Neural cell (in vitro differentiated cells): ENCODE measurements at regions not wholly inside any gene's neighbourhood (a gene's known extent, or its start where the extent isn't known, plus 50 kb on each side); places are given as distances from the start of the nearest gene placed in this dataset.

ENCODE experiments used
- EZH2 ChIP-seq: fragments of 200-600, 300-800 bp; shearing (Covaris generic), sonication (generic); IDR thresholded peaks from 2 replicates; pipeline ENCODE4 v1.6.1; 2014; ENCODE audit warnings: antibody characterized with exemption, low read length, borderline replicate concordance, mild to moderate bottlenecking; ENCODE audit not compliant: insufficient read depth, poor library complexity, severe bottlenecking
- RAD21 ChIP-seq: fragments of 450-650 bp; conservative IDR thresholded peaks from 2 replicates; pipeline ENCODE4 v1.6.1; 2014; ENCODE audit warnings: antibody characterized with exemption, mild to moderate bottlenecking, moderate library complexity
- SMC3 ChIP-seq: fragments of 450-650 bp; conservative IDR thresholded peaks from 2 replicates; pipeline ENCODE4 v1.6.1; 2014; ENCODE audit warnings: antibody characterized with exemption, mild to moderate bottlenecking, moderate library complexity; ENCODE audit not compliant: poor library complexity
- TAF1 ChIP-seq: IDR thresholded peaks from 2 replicates; pipeline ENCODE4 v1.6.1; 2012; ENCODE audit warnings: low read depth
- TF ChIP-seq, protein P1 (sequence below): fragments of 450-650 bp; IDR thresholded peaks from 2 replicates; pipeline ENCODE4 v1.5.1; 2014; ENCODE audit warnings: antibody characterized with exemption, mild to moderate bottlenecking, moderate library complexity; ENCODE audit not compliant: poor library complexity, severe bottlenecking

DNA sequence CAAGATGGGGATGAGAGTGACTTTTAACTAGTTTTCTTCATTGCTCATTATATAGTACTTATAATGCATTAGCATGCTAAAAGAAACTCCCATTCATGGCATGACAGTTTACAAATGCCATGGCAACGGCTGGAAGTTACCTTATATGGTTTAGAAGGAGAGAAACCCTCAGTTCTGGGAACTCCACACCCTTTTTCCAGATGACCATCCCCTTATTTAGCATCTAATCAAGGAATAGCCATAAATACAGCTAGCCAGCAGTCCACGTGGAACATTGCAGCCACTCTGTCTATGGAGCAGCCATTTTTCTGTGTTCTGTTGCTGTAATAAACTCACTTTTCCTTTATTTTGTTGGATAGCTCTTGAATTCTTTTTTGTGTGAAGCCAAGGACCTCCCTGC lies 1137.8 kb downstream of the CDH18 start:
- TF ChIP-seq, protein P1, sequence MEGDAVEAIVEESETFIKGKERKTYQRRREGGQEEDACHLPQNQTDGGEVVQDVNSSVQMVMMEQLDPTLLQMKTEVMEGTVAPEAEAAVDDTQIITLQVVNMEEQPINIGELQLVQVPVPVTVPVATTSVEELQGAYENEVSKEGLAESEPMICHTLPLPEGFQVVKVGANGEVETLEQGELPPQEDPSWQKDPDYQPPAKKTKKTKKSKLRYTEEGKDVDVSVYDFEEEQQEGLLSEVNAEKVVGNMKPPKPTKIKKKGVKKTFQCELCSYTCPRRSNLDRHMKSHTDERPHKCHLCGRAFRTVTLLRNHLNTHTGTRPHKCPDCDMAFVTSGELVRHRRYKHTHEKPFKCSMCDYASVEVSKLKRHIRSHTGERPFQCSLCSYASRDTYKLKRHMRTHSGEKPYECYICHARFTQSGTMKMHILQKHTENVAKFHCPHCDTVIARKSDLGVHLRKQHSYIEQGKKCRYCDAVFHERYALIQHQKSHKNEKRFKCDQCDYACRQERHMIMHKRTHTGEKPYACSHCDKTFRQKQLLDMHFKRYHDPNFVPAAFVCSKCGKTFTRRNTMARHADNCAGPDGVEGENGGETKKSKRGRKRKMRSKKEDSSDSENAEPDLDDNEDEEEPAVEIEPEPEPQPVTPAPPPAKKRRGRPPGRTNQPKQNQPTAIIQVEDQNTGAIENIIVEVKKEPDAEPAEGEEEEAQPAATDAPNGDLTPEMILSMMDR = no peak
- TF ChIP-seq RAD21 (no peak), SMC3 (no peak), TAF1 (no peak), EZH2 (no peak)
